ENCODE measurements at regions not wholly inside any gene's neighbourhood (a gene's known extent, or its start where the extent isn't known, plus 50 kb on each side); places are given as distances from the start of the nearest gene placed in this dataset.

DNA sequence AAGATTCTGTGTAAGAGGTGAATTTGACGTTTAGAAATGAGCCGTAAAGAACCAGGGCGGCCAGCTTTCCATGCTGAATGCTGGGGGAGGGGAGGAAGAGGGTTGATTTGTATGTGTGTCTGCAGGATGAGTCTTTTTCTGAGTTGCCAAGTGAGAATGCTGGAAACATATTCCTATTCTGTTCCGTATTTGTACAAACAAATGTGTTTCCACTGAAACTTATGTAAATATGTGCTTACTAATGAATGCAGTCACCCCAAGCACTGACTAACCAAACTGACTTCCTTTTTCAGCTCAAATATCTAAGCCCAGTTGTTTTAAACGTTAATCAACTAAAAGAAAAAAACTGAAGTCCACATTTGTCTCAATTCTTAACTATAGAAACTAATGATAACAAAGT, 74.9 kb upstream of the APCDD1 start:
- Histone ChIP-seq H3K27me3 (no peaks in the 10 kb centered on the region), H3K27ac (no peak overlapping the region), H3K9ac (ENCODE audit: low read depth in 2 of 2, low read length in 2 of 2) (no peak overlapping the region), H3K9me3 (no peaks in the 10 kb centered on the region), H3K4me3 (no peak overlapping the region), H3K36me3 (no peaks in the 10 kb centered on the region), H3K4me1 (no peaks in the 10 kb centered on the region)
- TF ChIP-seq, protein P1, sequence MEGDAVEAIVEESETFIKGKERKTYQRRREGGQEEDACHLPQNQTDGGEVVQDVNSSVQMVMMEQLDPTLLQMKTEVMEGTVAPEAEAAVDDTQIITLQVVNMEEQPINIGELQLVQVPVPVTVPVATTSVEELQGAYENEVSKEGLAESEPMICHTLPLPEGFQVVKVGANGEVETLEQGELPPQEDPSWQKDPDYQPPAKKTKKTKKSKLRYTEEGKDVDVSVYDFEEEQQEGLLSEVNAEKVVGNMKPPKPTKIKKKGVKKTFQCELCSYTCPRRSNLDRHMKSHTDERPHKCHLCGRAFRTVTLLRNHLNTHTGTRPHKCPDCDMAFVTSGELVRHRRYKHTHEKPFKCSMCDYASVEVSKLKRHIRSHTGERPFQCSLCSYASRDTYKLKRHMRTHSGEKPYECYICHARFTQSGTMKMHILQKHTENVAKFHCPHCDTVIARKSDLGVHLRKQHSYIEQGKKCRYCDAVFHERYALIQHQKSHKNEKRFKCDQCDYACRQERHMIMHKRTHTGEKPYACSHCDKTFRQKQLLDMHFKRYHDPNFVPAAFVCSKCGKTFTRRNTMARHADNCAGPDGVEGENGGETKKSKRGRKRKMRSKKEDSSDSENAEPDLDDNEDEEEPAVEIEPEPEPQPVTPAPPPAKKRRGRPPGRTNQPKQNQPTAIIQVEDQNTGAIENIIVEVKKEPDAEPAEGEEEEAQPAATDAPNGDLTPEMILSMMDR (IDR thresholded peaks at IDR 0.05) = no peak
- DNase-seq = no peak
- intact Hi-C loops (cut with DNase I) = no loop called here

DNA sequence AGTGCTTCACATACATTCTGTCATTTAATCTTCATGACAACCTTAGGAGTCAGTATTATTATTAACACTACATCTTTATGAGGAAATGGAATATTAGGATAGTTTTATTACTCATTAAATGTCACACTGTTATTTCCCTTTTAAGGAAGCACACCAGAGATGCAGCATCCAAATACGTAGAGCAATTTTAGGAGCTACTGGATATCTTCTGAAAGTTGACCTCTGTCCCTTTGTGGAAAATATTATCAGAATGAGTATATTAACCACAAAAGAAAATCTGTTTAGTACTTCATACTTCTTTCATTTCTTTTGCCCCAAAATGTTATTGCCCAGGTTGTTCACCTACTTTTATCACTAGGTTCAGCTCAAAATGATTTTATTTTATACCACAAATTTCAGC, 72.9 kb upstream of the APCDD1 start:
- no peak overlapping the region for H3K4me3 ChIP-seq
- no peak for DNase-seq

DNA sequence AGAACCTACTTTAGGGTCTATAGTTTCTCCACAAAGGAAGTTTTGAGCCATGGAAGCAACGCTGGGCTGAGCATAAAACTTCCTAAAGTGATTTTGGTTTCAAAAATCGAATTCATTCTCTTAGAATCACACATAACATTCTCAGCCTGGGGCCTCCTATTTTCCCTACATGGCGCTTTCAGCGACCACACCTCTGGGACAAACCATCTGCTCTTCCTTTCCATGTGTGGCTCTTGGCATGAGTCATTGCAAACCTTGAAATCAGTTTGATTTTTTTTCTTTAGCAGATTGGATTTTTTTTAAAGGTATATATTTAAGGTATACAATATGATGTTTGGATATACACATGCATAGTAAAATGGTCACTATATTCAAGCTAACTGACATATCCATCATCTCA, 72.5 kb upstream of the APCDD1 start:
- Histone ChIP-seq H3K27ac (no peak overlapping the region), H3K9ac (ENCODE audit: low read depth in 2 of 2, low read length in 2 of 2) (no peak overlapping the region), H3K27me3 (no peaks in the 10 kb centered on the region), H3K9me3 (no peaks in the 10 kb centered on the region), H3K36me3 (no peaks in the 10 kb centered on the region), H3K4me1 (no peaks in the 10 kb centered on the region), H3K4me3 (no peak overlapping the region)
- intact Hi-C loops (cut with DNase I) = no loop called here
- TF ChIP-seq, protein P1 (IDR thresholded peaks at IDR 0.05) = no peak
- no peak for DNase-seq

More for the DNA sequence above, 72.9 kb upstream of the APCDD1 start:
- TF ChIP-seq, protein P1 (IDR thresholded peaks at IDR 0.05) = no peak
- intact Hi-C loops (cut with DNase I) = no loop called here
- no peak overlapping the region for H3K9ac ChIP-seq (ENCODE audit: low read depth in 2 of 2, low read length in 2 of 2)
- no peak overlapping the region for H3K27ac ChIP-seq
- no peaks in the 10 kb centered on the region for H3K9me3 ChIP-seq
- H3K27me3 ChIP-seq = no peaks in the 10 kb centered on the region
- no peaks in the 10 kb centered on the region for H3K36me3 ChIP-seq
- H3K4me1 ChIP-seq = no peaks in the 10 kb centered on the region

DNA sequence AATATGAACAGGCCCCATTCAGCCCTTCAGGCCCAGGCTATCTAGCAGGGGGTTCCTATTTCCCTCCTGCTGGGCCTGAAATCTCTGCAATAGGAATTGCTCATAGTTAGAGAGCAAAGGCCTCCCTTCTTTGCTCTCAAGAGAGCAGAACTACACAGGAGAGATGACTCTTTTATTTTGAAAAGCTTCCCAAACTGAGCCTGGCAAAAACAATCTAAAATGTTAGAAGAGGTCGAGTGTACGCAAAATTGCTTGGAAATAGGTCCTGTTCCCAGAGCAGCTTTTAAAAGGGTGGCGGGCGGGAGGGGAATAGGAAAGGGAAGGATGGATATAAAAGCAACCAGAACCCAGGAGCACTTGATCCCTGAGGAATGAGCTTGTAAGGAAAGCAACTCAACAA, 68.4 kb upstream of the APCDD1 start:
- DNase-seq = no peak
- Histone ChIP-seq H3K36me3 (no peaks in the 10 kb centered on the region), H3K27ac (no peak overlapping the region), H3K9ac (ENCODE audit: low read depth in 2 of 2, low read length in 2 of 2) (no peak overlapping the region), H3K4me1 (no peaks in the 10 kb centered on the region), H3K9me3 (no peaks in the 10 kb centered on the region), H3K4me3 (no peak overlapping the region), H3K27me3 (no peaks in the 10 kb centered on the region)
- intact Hi-C loops (cut with DNase I) = no loop called here
- TF ChIP-seq, protein P1 (IDR thresholded peaks at IDR 0.05) = no peak

DNA sequence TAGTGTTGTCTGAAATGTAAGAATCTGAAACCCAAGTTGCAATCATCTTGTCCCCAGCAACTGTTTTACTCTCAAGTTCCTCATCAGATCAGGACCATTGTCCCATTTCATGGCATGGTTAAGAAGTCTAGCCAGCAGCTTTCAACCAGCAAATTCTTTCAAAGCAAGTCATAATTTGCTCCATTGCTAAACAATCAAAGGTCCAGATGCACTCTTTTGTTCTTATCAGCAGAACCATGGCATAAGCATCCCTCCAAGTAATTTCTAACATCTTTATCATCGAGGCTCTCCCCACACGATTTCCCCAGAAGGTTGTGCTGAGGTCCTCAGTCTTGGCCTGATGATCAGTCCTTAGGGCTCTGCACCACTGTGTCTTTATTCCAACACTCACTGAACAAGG, 67.5 kb upstream of the APCDD1 start:
- no peak for DNase-seq
- H3K27me3 ChIP-seq = no peaks in the 10 kb centered on the region
- intact Hi-C loops (cut with DNase I) = no loop called here

More for the DNA sequence above, 67.5 kb upstream of the APCDD1 start:
- TF ChIP-seq, protein P1 (IDR thresholded peaks at IDR 0.05) = no peak
- Histone ChIP-seq H3K4me1 (no peaks in the 10 kb centered on the region), H3K9me3 (no peaks in the 10 kb centered on the region), H3K27ac (no peak overlapping the region), H3K4me3 (no peak overlapping the region), H3K9ac (ENCODE audit: low read depth in 2 of 2, low read length in 2 of 2) (no peak overlapping the region), H3K36me3 (no peaks in the 10 kb centered on the region)

All from colonic mucosa (tissue), 4 donors.